Erythroblast (primary cell): ENCODE measurements at regions not wholly inside any gene's neighbourhood (a gene's known extent, or its start where the extent isn't known, plus 50 kb on each side); places are given as distances from the start of the nearest gene placed in this dataset.

Source experiments
- DNase-seq, 2 experiments: peaks; one replicate each; lab custom pipeline; 2025; lab: John Stamatoyannopoulos, UW
- GATA1 ChIP-seq: IDR thresholded peaks from 2 replicates; pipeline ENCODE4 v1.6.1; 2011; ENCODE audit warnings: low read depth, mild to moderate bottlenecking, control low read depth, low read length, moderate library complexity
- POLR2A ChIP-seq: IDR thresholded peaks from 2 replicates; pipeline ENCODE4 v1.6.1; 2011; ENCODE audit warnings: mild to moderate bottlenecking, low read length

GRCh38 chr13:80598189-80598588 lies 257.3 kb upstream of the SPRY2 start:
- no peak for TF ChIP-seq POLR2A
- no peak for TF ChIP-seq GATA1
- no peak for DNase-seq

GRCh38 chr13:80591976-80592740 lies 251.2 kb upstream of the SPRY2 start:
- TF ChIP-seq POLR2A = no peak
- no peak for TF ChIP-seq GATA1
- DNase-seq = peak; percentile 30 to 74

GRCh38 chr13:80590551-80590950 lies 249.6 kb upstream of the SPRY2 start:
- no peak for TF ChIP-seq POLR2A
- no peak for TF ChIP-seq GATA1

GRCh38 chr13:80586356-80586755 lies 245.4 kb upstream of the SPRY2 start:
- no peak for DNase-seq

More at GRCh38 chr13:80590551-80590950, 249.6 kb upstream of the SPRY2 start:
- DNase-seq = no peak

GRCh38 chr13:80585531-80585930 lies 244.6 kb upstream of the SPRY2 start:
- TF ChIP-seq POLR2A (no peak), GATA1 (no peak)
- DNase-seq = no peak

More at GRCh38 chr13:80586356-80586755, 245.4 kb upstream of the SPRY2 start:
- TF ChIP-seq POLR2A (no peak), GATA1 (no peak)

GRCh38 chr13:80584785-80585184 lies 243.9 kb upstream of the SPRY2 start:
- DNase-seq = no peak
- TF ChIP-seq POLR2A (no peak), GATA1 (no peak)

GRCh38 chr13:80584306-80584705 lies 243.4 kb upstream of the SPRY2 start:
- no peak for TF ChIP-seq POLR2A
- TF ChIP-seq GATA1 = no peak
- no peak for DNase-seq

- TF ChIP-seq GATA1 = no peak
- no peak for TF ChIP-seq POLR2A
- no peak for DNase-seq
Measured at GRCh38 chr13:80577926-80578670, 237.2 kb upstream of the SPRY2 start.

GRCh38 chr13:80577285-80577684 lies 236.4 kb upstream of the SPRY2 start:
- no peak for DNase-seq
- no peak for TF ChIP-seq POLR2A
- TF ChIP-seq GATA1 = no peak

- no peak for DNase-seq
- TF ChIP-seq POLR2A (no peak), GATA1 (no peak)
Measured at GRCh38 chr13:80574113-80574850, 233.4 kb upstream of the SPRY2 start.

- DNase-seq = no peak
Measured at GRCh38 chr13:80572923-80573316, 232.0 kb upstream of the SPRY2 start.

GRCh38 chr13:80572308-80572922 lies 231.5 kb upstream of the SPRY2 start:
- no peak for DNase-seq
- TF ChIP-seq POLR2A (no peak), GATA1 (no peak)

More at GRCh38 chr13:80572923-80573316, 232.0 kb upstream of the SPRY2 start:
- no peak for TF ChIP-seq GATA1
- TF ChIP-seq POLR2A = no peak

GRCh38 chr13:80571346-80572307 lies 230.7 kb upstream of the SPRY2 start:
- no peak for DNase-seq
- TF ChIP-seq GATA1 (no peak), POLR2A (no peak)
